Body of pancreas (tissue), 4 donors: ENCODE measurements at regions not wholly inside any gene's neighbourhood (a gene's known extent, or its start where the extent isn't known, plus 50 kb on each side); places are given as distances from the start of the nearest gene placed in this dataset.

ENCODE experiments used
- POLR2A ChIP-seq, 3 donors: fragments of 450-650 bp; IDR thresholded peaks; one replicate each; pipeline ENCODE4 v1.6.1; 2016; ENCODE audit warnings: antibody characterized with exemption in 3 of 3, mild to moderate bottlenecking in 2 of 3
- TF ChIP-seq, protein P1 (sequence below), 7 experiments: fragments of 450-650 bp in 4 of 7; fragments of 200-600 bp in 3 of 7; sonication (generic) in 3 of 7; IDR thresholded peaks; one replicate each; pipeline ENCODE4 v1.5.1; 2016 to 2019; ENCODE audit warnings: antibody characterized with exemption in 7 of 7

DNA sequence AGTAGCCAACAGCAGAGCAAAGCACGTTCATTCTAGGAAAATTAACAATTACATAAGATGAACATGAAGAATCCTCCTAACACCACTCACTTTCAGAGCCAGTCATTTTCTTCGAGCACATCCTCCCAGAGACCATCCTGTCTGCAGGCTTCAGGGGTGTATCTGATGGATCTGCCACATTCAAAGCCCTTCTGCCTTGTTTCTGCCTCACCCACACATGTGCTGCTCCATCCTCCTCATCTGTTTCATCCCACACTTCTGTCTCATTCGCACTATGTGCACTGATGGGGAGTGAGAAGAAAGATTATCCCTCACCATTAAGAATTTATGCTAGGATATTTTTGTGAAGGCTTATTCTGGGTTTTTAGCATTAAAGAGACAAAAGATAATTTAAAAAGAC is 287.9 kb upstream of the PKDCC start:
- TF ChIP-seq, protein P1, sequence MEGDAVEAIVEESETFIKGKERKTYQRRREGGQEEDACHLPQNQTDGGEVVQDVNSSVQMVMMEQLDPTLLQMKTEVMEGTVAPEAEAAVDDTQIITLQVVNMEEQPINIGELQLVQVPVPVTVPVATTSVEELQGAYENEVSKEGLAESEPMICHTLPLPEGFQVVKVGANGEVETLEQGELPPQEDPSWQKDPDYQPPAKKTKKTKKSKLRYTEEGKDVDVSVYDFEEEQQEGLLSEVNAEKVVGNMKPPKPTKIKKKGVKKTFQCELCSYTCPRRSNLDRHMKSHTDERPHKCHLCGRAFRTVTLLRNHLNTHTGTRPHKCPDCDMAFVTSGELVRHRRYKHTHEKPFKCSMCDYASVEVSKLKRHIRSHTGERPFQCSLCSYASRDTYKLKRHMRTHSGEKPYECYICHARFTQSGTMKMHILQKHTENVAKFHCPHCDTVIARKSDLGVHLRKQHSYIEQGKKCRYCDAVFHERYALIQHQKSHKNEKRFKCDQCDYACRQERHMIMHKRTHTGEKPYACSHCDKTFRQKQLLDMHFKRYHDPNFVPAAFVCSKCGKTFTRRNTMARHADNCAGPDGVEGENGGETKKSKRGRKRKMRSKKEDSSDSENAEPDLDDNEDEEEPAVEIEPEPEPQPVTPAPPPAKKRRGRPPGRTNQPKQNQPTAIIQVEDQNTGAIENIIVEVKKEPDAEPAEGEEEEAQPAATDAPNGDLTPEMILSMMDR (IDR thresholded peaks at IDR 0.05): no peak
- no peak for TF ChIP-seq POLR2A (IDR thresholded peaks at IDR 0.05)
